Upper lobe of left lung (tissue), 4 donors: ENCODE measurements at regions not wholly inside any gene's neighbourhood (a gene's known extent, or its start where the extent isn't known, plus 50 kb on each side); places are given as distances from the start of the nearest gene placed in this dataset.

Source experiments
- CTCF ChIP-seq, 6 experiments: fragments of 450-650 bp in 4 of 6; fragments of 200-600 bp in 2 of 6; sonication (generic) in 2 of 6; IDR thresholded peaks; one replicate each; pipeline ENCODE4 v1.5.1; 2016 to 2019; ENCODE audit warnings: antibody characterized with exemption in 6 of 6
- EP300 ChIP-seq, 4 donors: sonication (generic); formaldehyde crosslinking; IDR thresholded peaks; one replicate each; pipeline ENCODE4 v1.5.1; 2017; ENCODE audit warnings: antibody characterized with exemption in 4 of 4, control low read depth in 2 of 4
- POLR2A ChIP-seq, 4 donors: fragments of 450-650 bp; IDR thresholded peaks; one replicate each; pipeline ENCODE4 v1.5.1; 2016 to 2017; ENCODE audit warnings: antibody characterized with exemption in 4 of 4, mild to moderate bottlenecking in 2 of 4
- POLR2AphosphoS5 ChIP-seq, 2 donors: sonication (generic); formaldehyde crosslinking; IDR thresholded peaks; one replicate each; pipeline ENCODE4 v1.5.1; 2017; ENCODE audit warnings: antibody characterized with exemption in 2 of 2

GRCh38 chr10:90614631-90615030 is 243.2 kb downstream of the HTR7 start:
- TF ChIP-seq CTCF (IDR thresholded peaks at IDR 0.05): no peak
- no peak for TF ChIP-seq EP300 (IDR thresholded peaks at IDR 0.05)
- no peak for TF ChIP-seq POLR2AphosphoS5 (IDR thresholded peaks at IDR 0.05)
- TF ChIP-seq POLR2A (IDR thresholded peaks at IDR 0.05): no peak
